Adrenal gland (tissue), 5 donors: ENCODE measurements at regions not wholly inside any gene's neighbourhood (a gene's known extent, or its start where the extent isn't known, plus 50 kb on each side); places are given as distances from the start of the nearest gene placed in this dataset.

Experiments
- POLR2A ChIP-seq, 2 donors: fragments of 450-650 bp; IDR thresholded peaks; one replicate each; pipeline ENCODE4 v1.6.1; 2017; ENCODE audit warnings: antibody characterized with exemption in 2 of 2, mild to moderate bottlenecking in 2 of 2, moderate library complexity in 1 of 2
- TF ChIP-seq, protein P1 (sequence below), 6 experiments: fragments of 450-650 bp in 4 of 6; fragments of 200-600 bp in 2 of 6; sonication (generic) in 1 of 6; IDR thresholded peaks; 1 replicate in 5 of 6; 2 replicates in 1 of 6; pipeline versions ENCODE4 v1.5.1 to v1.8.0; 2016 to 2021; ENCODE audit warnings: antibody characterized with exemption in 6 of 6, mild to moderate bottlenecking in 2 of 6, moderate library complexity in 1 of 6
- donor health status: DM: no; HTN: no; CAD: no.

DNA sequence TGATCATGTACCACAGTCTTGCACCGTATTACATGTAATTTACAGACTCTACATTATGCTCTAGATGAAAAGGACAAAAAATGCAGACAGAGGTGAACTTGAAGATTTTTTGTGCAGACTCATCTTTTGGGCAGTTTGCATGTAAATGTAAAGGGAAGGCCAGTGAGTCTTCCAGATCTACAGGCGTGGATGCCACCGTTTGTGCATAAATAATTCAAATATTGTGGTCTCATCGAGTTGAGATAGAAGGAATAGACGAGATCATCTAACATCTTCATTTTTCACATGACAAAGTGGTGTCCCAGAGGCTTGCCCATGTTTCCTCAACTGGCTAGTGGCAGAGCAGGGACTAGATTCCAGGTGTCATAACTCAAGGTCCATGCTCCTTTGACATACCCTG is 125.2 kb downstream of the ALX1 start:
- no peak for TF ChIP-seq POLR2A (IDR thresholded peaks at IDR 0.05)
- TF ChIP-seq, protein P1, sequence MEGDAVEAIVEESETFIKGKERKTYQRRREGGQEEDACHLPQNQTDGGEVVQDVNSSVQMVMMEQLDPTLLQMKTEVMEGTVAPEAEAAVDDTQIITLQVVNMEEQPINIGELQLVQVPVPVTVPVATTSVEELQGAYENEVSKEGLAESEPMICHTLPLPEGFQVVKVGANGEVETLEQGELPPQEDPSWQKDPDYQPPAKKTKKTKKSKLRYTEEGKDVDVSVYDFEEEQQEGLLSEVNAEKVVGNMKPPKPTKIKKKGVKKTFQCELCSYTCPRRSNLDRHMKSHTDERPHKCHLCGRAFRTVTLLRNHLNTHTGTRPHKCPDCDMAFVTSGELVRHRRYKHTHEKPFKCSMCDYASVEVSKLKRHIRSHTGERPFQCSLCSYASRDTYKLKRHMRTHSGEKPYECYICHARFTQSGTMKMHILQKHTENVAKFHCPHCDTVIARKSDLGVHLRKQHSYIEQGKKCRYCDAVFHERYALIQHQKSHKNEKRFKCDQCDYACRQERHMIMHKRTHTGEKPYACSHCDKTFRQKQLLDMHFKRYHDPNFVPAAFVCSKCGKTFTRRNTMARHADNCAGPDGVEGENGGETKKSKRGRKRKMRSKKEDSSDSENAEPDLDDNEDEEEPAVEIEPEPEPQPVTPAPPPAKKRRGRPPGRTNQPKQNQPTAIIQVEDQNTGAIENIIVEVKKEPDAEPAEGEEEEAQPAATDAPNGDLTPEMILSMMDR (IDR thresholded peaks at IDR 0.05), result no peak
